GM12878 (cell line): ENCODE measurements at regions not wholly inside any gene's neighbourhood (a gene's known extent, or its start where the extent isn't known, plus 50 kb on each side); places are given as distances from the start of the nearest gene placed in this dataset.

Experiments used
- ATAC-seq: fragments of 200-7000 bp; cut with Tn5 transposase; 3 replicates; pipeline ENCODE4 v1.9.1; 2020; ENCODE audit warnings: mild to moderate bottlenecking, moderate library complexity
- BruUV-seq: library from RNA; stranded (reverse); fragments of 400-500 nt; replicated peaks from 2 replicates; lab custom pipeline; 2021; lab: Mats Ljungman, UMichigan
- CTCF ChIA-PET: fragments of 300-600 bp; sonication (Branson Sonifier 250); formaldehyde crosslinking; extraction: SDS; loops from one replicate; lab custom pipeline; 2021; ENCODE audit warnings: inconsistent platforms; lab: Yijun Ruan, JAX
- POLR2A ChIA-PET: fragments of 350-600 bp; formaldehyde crosslinking; extraction: SDS; loops from one replicate; lab custom pipeline; 2021; ENCODE audit warnings: inconsistent platforms; lab: Charles Lee
- RAD21 ChIA-PET: fragments of 300-600 bp; sonication (Branson Sonifier 250); formaldehyde crosslinking; loops from one replicate; lab custom pipeline; 2023; ENCODE audit warnings: antibody characterized with exemption; ENCODE audit not compliant: unreplicated experiment; lab: Charles Lee
- SMC1A ChIA-PET: fragments of 300-600 bp; sonication (Branson Sonifier 250); formaldehyde crosslinking; loops from one replicate; lab custom pipeline; 2023; ENCODE audit not compliant: unreplicated experiment, uncharacterized antibody; lab: Charles Lee
- DNase-seq: peaks from one replicate; pipeline ENCODE4 v3.0.0-alpha.2; 2011; ENCODE audit warnings: low read depth, low spot score
- FAIRE-seq: peaks from 3 replicates; lab custom pipeline; 2011; peaks lifted over from hg19 to GRCh38; lab: Jason Lieb, UNC
- H2AFZ ChIP-seq: 2 replicates; pipeline ENCODE4 v1.6.0; 2011; ENCODE audit warnings: low read depth, low read length, control low read depth; ENCODE audit not compliant: control insufficient read depth
- H3K27ac ChIP-seq: 2 replicates; pipeline ENCODE4 v1.5.1; 2011; ENCODE audit warnings: control low read depth; ENCODE audit not compliant: control insufficient read depth, insufficient read depth
- H3K27me3 ChIP-seq, 2 experiments: replicated peaks in 1 of 2; 2 replicates each; pipeline versions ENCODE4 v1.6.0 to v1.6.1; 2011; ENCODE audit warnings: low read length in 1 of 2; ENCODE audit not compliant: control insufficient read depth in 2 of 2, insufficient read depth in 2 of 2
- H3K36me3 ChIP-seq, 2 experiments: 2 replicates each; pipeline ENCODE4 v1.5.1; 2011; ENCODE audit warnings: low read length in 1 of 2; ENCODE audit not compliant: control insufficient read depth in 2 of 2, insufficient read depth in 2 of 2
- H3K4me1 ChIP-seq: 2 replicates; pipeline ENCODE4 v1.6.1; 2011; ENCODE audit warnings: mild to moderate bottlenecking, low read length, moderate library complexity, mixed read lengths; ENCODE audit not compliant: control insufficient read depth, insufficient read depth
- H3K4me2 ChIP-seq: 2 replicates; pipeline ENCODE4 v1.6.0; 2011; ENCODE audit warnings: control low read depth; ENCODE audit not compliant: control insufficient read depth, insufficient read depth
- H3K4me3 ChIP-seq: fragments of 200-600 bp; sonication (generic); 2 replicates; pipeline ENCODE4 v1.5.1; 2016
- H3K79me2 ChIP-seq: 2 replicates; pipeline ENCODE4 v1.6.0; 2011; ENCODE audit warnings: low read length; ENCODE audit not compliant: control insufficient read depth, insufficient read depth
- H3K9ac ChIP-seq: 2 replicates; pipeline ENCODE4 v1.8.0; 2011; ENCODE audit warnings: low read length, control low read depth, mixed read lengths; ENCODE audit not compliant: control insufficient read depth, insufficient read depth
- H3K9me3 ChIP-seq: replicated peaks from 3 replicates; pipeline ENCODE4 v1.5.1; 2011; ENCODE audit warnings: mild to moderate bottlenecking, low read length; ENCODE audit not compliant: control insufficient read depth, insufficient read depth
- H4K20me1 ChIP-seq: 2 replicates; pipeline ENCODE4 v1.6.0; 2011; ENCODE audit not compliant: control insufficient read depth, insufficient read depth
- ASH2L ChIP-seq: fragments of 300-600, 200-600 bp; sonication (generic); IDR thresholded peaks from 2 replicates; pipeline ENCODE4 v1.6.1; 2017; ENCODE audit warnings: low read depth, mild to moderate bottlenecking, borderline replicate concordance
- CTCF ChIP-seq, 3 experiments: IDR thresholded peaks in 2 of 3; conservative IDR thresholded peaks in 1 of 3; 2 replicates each; pipeline ENCODE4 v1.5.1; 2011; ENCODE audit warnings: low read depth in 3 of 3, low read length in 3 of 3, mild to moderate bottlenecking in 3 of 3, control low read depth in 2 of 3, moderate library complexity in 2 of 3, inconsistent platforms in 1 of 3, mixed read lengths in 1 of 3; ENCODE audit not compliant: control insufficient read depth in 2 of 3, insufficient read depth in 1 of 3; ENCODE audit errors: extremely low read depth in 1 of 3
- PAX5 ChIP-seq: IDR thresholded peaks from 2 replicates; pipeline ENCODE4 v1.6.1; 2011; ENCODE audit warnings: low read depth, low read length, borderline replicate concordance
- PML ChIP-seq: IDR thresholded peaks from 2 replicates; pipeline ENCODE4 v1.6.1; 2012; ENCODE audit warnings: low read length, inconsistent platforms
- RAD21 ChIP-seq: IDR thresholded peaks from 2 replicates; pipeline ENCODE4 v1.6.1; 2011; ENCODE audit warnings: mild to moderate bottlenecking, low read depth, low read length, moderate library complexity; ENCODE audit not compliant: insufficient read depth
- SMC3 ChIP-seq: IDR thresholded peaks from 2 replicates; pipeline ENCODE4 v1.6.1; 2011; ENCODE audit warnings: low read length, improper control_type of control experiment, borderline replicate concordance
- ZNF24 ChIP-seq: fragments of 450-650 bp; IDR thresholded peaks from 2 replicates; pipeline ENCODE4 v1.6.1; 2017; ENCODE audit warnings: antibody characterized with exemption, mild to moderate bottlenecking
- WGBS: methylation state at CpG from one replicate; pipeline ENCODE4 v1.1.6; 2016; ENCODE audit warnings: low lambda C conversion rate; ENCODE audit not compliant: insufficient replicate concordance, insufficient coverage; ENCODE audit errors: missing lambda C conversion rate; 5-methylcytosine and 5-hydroxymethylcytosine counted together
- in situ Hi-C: fragments of 300-500 bp; cut with MboI; formaldehyde crosslinking; loops from 9 replicates; pipeline ENCODE4 v1.14.3; 2018; ENCODE audit warnings: mixed read lengths
- intact Hi-C: fragments of 100-400 bp; cut with micrococcal nuclease; formaldehyde crosslinking; loops from one replicate; pipeline ENCODE4 v1.14.2; 2022; ENCODE audit not compliant: unreplicated experiment

- intact Hi-C loops (no loop called here), in situ Hi-C loops (loop anchor here (5.0 kb wide), 1 partner anchor 268 kb away; no protein-coding TSS in a partner anchor)
- DNase-seq (no peak), ATAC-seq (peak; percentile 90), FAIRE-seq (no peak)
- ChIA-PET CTCF (interaction anchor here (0.8 to 12.6 kb wide), 5 partner anchors 20 to 273 kb away, joined by 3 to 188 read pairs (median 4); no protein-coding TSS in a partner anchor), POLR2A (no interaction called here), SMC1A (interaction anchor here (1.0 kb wide), 1 partner anchor 273 kb away, joined by 4 read pairs; no protein-coding TSS in a partner anchor), RAD21 (interaction anchor here (1.0 to 1.3 kb wide), 2 partner anchors 207 to 274 kb away, joined by 3 to 5 read pairs; no protein-coding TSS in a partner anchor)
- Histone ChIP-seq H3K27me3 (no peaks in the 10 kb centered on the region; a peak in 1 of 4 replicates), H3K9me3 (no peaks in the 10 kb centered on the region), H2AFZ (no peak overlapping the region), H3K79me2 (no peaks in the 10 kb centered on the region), H4K20me1 (no peaks in the 10 kb centered on the region), H3K4me2 (no peak overlapping the region), H3K4me3 (no peak overlapping the region), H3K36me3 (no peaks in the 10 kb centered on the region), H3K4me1 (no peaks in the 10 kb centered on the region), H3K9ac (no peak overlapping the region), H3K27ac (no peak overlapping the region)
- TF ChIP-seq PAX5 (no peak), PML (no peak), SMC3 (peak; percentile 13; the same call in 1 of the 2 replicates), RAD21 (peak; percentile 44), ASH2L (no peak), CTCF (IDR thresholded peaks at IDR 0.05 in 2 of 3, conservative IDR thresholded peaks at IDR 0.05 in 1 of 3; ENCODE audit: control insufficient read depth in 2 of 3, extremely low read depth in 1 of 3, insufficient read depth in 1 of 3, low read depth in 3 of 3, low read length in 3 of 3) (peak; percentile 38 to 62 (median 52); a peak in 5 of 6 replicates), ZNF24 (no peak)
- 22% methylated on average over 4 of the region's 4 CpGs for WGBS
- BruUV-seq = no TSS peak
Observed at GRCh38 chr12:107404981-107405380, 280.6 kb upstream of the PWP1 start.
